Kidney glomerular epithelial cell (primary cell): ENCODE measurements at regions not wholly inside any gene's neighbourhood (a gene's known extent, or its start where the extent isn't known, plus 50 kb on each side); places are given as distances from the start of the nearest gene placed in this dataset.

Experiments
- DNase-seq: peaks from one replicate; lab custom pipeline; 2025; lab: John Stamatoyannopoulos, UW

DNA sequence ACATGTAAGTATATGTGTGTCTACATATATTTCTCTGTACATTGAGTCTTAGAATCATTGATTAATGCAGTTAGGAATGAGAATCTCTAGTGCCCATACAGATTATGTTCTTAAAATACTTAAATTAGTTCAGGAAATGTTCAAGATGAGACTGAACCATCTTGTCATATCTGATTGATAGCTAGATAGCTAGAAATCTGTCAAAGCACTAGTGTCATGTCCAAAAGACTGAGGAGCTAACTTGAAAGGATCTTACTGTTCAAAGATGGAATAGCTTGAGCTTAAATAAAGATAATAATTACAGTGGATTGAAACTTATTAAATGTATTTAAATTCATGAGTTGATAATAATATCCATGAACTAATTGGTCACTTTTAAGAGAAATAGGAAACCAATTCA is 191.7 kb upstream of the TCF21 start:
- DNase-seq, result no peak

DNA sequence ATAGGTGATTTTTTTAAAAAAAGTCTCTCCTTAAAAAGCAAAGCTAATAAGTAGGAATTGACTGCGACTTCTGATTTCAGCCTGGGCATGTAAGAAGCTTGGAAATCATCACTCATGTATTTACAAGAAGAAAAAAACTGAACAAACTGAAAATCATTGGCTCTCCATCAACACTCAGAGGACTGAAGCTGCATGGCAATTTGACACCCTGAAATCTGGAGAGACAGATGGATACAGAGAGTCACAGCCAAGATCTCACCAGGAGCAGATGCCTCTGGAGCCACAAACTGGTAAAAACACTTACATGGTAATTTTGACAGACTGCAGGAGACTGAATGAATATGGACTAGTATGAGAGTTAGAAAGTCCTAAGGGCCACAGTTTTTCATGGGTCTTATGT is 191.2 kb upstream of the TCF21 start:
- no peak for DNase-seq

DNA sequence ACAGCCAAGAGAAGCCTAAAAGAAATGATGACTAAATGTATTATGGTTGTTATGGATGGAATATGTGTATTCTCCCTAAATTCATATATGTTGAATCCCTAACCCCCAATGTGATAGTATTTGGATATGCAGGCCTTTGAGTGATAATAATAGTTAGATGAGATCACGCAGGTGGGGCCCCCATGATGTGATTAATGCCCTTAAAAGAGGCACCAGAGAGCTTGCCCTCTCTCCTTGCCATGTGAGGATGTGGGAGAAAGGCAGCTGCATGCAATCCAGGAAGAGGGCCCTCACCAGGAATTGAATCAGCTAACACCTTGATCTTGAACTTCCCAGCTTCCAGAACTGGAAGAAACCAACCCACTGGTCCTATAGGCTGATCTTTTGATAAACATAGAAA is 190.6 kb upstream of the TCF21 start:
- DNase-seq, result no peak

DNA sequence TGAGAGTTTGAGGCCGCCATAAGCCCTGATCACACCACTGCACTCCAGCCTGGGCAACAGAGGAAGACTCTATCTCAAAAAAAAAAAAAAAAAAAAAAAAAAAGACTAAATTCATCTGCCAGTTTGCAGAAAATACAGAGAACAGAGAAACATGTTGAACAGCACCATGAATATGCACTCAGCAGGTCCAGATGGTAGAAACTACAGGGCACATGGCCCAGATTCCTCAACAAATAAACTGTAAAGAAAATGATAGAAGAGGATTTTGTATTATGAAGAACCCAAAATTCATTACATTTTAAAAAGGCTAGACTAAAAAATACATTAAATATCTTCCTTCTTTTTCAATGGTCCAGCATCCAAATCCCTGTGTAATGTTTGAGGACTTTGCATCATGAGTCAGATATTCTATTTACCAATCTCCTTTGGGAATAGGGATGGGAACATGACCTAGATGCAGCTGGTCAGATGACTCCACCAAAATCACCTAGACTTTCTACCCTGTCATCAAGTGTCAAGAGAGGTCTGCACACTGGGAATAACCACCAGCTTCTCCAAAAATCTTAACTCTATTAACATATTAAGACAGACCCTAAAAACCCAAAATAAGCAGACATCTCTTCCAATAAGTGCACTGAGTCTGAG is 189.1 kb upstream of the TCF21 start:
- DNase-seq, result no peak

DNA sequence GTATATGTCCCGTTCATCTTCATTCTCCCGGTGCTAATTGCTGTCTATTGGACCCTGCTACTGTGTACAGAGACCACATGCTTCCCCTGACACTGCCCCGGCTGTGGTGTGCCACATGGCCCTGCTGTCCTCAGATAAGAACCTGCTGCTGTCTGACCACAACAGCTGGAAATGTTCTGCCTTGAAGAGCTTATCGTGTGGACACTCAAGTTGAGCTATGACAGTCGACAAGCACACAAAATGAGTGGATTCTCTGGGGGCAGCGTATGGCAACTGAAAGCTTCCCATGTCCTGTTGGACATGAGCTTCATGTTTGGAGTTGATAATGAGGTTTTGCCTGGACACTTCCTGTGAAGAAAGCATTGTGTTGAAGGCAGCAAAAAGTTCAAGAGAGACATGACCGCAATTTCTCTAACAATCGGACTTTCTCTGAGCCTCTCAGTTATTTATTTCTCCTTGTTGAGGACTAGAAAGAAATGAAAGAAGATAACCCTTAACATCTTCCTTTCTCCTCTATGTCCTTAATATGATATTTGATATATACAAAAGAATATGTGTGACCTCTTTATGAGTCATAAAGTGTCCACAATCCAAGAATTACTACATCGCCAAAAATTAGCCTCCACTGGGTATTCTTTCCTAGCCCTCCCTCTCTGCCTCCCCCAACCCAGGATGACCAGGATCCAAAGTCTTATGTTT is 187.1 kb upstream of the TCF21 start:
- no peak for DNase-seq

DNA sequence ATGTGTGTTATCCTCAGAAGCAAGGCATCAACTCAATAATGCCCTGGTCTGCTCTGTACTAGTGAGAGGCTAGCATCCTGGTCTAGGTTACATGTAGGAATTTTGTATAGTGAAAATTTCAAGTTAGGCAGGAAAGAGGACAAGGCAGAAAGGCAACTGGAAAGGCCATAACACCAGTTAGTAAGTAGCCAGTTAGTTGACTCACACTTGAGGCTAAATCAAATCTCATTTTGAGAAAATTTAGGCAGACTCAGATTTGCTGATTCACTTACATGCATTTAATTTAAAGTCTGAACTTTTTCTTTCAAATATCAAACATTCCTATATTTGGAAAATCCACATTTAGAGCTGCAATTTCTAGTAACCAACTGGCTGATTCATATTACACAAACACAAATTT is 184.5 kb upstream of the TCF21 start:
- DNase-seq, result no peak

DNA sequence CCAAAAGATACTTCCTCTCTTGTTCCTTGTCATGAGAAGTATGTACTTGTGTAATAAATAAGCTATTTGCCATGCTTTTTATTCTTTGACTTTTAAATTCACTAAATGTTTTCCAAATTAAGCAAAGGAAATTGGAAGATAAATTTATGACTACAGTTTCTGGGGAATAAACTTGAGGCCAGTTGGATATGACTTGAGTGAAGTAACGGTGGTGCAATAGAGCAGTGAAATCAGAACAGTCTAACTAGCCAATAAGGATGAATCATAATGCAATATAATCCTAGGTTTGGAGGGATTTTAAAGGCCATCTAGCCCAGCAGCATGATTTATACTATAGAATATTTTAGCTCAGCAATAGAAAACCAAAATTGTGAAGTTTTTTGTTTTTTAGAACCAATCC is 183.8 kb upstream of the TCF21 start:
- no peak for DNase-seq

DNA sequence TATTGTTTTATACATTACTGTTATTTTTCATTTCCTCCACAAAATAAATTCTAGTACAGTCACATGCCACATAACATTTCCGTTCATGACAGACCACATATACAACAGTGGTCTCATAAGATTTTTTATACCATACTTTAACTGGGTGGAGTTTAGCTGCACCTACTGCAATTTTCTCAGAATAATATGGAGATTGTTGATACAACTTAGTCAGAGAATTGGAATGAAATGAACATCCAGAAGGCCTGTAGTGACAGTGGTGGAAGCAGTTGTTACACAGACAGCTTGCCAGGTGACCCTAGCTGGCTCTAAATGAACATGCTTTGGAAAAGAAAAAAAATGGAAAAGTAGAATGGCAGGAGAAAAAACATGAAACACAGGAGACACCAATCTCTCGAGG is 183.2 kb upstream of the TCF21 start:
- DNase-seq, result no peak

DNA sequence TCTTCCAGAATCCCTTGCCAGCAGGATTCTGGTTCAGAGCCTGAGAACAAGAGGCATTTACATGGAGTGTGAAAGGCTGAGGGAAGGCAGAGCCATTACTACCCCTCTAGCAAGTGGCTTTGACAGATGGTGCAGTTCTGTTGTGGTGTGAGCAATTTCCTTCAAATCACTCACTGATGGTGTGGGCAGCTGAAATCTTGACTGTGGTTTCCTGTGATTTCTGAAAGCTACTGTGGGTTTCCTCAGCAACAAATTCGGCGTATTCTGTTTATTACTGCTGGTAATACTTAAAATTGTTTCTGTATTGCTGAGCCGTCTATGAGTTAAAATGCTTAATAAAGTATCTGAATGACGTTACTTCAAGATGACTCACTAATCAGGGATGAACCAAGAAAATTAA is 181.5 kb upstream of the TCF21 start:
- no peak for DNase-seq

DNA sequence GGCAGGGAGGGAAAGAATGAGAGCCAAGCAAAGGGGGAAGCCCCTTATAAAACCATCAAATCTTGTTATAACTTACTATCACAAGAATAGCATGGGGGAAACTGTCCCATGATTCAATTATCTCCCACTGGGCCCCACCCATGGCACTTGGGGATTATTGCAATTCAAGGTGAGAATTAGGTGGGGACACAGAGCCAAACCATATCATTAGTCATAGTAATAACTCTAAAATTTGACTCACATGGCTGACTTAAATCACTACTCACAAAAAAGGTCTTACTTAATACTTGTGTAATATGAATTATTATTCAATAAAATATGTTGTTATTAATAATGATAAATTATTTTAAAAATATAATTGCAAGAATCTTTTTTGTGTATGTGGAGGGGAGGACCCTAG is 178.1 kb upstream of the TCF21 start:
- DNase-seq, result no peak

DNA sequence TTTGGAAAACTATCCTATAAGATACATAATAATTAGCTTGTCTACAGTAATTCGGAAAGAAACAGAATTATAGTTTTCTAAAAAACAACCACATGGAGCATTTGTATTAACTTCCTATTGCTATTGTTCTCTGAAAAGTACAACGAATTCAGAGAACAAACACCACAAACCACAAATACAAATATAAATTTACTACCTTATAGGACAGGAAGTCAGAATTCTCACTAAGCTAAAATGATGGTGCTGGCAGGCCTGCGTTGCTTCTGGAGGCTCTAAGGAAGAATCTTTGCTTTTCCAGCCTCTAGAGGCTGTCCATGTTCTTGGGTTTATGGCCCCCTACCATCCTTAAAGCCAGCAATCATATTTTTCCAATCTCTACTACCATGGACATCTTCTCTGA is 173.6 kb upstream of the TCF21 start:
- DNase-seq, result no peak

DNA sequence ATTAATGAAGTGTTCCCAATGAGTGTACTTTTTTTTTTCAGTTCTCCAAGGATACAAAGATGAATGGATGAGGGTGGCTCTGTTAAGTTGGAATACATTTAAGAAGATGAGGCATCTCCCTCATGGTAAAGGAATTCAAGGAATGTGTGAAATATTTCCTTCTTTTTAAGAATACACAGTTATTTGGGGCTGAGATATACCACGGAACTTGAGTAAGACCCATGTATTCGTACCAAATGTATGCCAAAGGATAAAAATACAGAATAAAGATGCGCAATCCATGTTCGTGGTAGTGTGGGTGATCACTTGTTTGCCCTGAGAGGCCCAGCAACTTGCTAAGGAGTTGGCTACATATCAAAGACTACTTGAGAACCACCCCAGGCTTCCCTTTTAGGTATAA is 164.2 kb upstream of the TCF21 start:
- DNase-seq, result peak; percentile 29

DNA sequence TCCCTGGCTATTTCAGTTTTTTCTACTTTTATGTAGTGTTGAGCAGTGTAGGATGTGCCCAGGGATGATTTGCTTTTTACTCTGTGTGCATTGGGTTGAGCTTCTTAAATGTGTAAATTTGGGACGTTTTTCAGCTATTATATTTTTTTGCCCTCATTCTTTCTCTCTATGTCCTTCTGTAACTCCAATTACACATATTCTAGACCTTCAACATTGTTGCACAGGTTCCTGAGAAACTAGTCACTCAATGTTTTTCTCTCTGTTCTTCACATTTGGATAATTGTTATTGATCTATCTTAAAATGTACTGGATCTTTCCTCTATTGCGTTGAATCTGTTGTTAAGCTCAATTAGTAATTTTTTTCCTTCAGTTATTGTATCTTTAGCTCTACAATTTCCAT is 162.7 kb upstream of the TCF21 start:
- DNase-seq, result no peak

DNA sequence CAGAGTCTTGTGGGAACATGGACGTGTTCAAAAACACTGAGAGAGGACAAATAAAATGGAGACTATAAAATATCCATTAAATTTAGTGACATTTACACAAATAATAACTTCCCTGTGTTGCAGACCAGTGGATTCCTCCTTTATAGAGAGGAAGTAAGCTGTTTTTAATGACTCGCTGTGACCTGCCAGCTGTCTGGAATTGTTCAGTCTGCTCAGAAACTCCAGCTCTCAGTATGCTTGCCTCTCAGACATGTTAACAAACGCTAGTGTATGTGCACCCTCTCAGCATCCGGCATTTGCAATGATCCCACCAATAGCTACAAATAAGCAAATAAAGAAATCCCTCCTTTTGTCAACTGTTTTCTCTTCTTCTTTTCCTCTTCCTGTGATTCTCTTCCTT is 158.0 kb upstream of the TCF21 start:
- DNase-seq, result no peak

DNA sequence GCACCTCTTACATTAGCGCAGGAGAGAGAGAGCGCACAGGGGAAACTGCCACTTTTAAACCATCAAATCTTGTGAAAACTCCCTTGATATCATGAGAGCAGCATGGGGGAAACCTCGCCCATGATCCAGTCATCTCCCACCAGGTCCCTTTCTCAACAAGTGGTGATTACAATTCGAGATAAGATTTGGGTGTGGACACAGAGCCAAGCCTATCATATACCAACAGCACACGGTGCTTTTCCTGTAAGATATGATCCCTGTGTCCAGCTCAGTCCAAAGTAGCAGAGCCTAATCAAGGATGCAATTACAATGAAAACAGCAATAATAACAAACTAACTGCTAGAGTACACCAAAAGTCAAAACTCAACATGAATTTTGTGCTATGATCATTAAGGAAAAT is 148.7 kb upstream of the TCF21 start:
- DNase-seq, result no peak

DNA sequence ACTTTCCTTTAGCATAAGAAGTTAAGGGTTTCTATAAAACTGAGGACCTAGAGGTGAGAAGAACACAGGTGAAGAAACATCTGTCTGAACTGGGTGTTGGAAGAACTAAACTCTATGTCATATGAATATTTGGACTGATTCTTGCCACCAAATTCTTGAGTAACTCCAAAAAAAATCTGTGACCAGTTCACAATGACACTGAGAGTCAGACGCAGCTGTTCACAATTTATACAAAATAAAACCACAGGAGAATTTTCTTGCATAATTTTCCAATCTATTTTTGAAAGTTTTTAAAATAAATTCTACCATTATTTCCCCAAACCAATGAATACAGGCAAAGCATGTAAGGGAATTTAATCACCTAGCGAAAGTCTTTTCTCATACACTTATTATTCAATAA is 148.1 kb upstream of the TCF21 start:
- DNase-seq, result no peak

DNA sequence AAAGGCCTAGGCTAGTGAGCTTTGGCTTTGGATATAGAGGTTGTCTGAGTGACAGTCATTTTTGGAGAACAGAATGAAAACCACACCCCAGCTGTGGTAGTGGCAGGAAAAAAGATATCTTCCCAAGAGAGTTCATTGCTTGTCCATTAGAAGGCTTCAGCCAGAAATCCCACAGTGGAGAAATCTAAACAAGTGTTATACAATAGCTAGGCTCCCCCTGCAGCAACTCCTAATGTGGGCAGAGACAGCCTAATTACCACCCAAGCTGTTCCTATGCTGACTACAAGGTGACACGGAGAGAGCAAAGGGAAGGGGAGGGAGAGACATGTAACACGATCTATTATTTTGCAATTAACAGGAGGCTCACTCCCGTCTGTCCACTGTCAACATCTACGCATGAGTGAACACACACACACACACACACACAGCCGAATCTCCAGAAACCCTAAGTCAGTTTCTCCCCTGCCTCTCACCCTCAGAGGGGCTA is 147.5 kb upstream of the TCF21 start:
- no peak for DNase-seq

DNA sequence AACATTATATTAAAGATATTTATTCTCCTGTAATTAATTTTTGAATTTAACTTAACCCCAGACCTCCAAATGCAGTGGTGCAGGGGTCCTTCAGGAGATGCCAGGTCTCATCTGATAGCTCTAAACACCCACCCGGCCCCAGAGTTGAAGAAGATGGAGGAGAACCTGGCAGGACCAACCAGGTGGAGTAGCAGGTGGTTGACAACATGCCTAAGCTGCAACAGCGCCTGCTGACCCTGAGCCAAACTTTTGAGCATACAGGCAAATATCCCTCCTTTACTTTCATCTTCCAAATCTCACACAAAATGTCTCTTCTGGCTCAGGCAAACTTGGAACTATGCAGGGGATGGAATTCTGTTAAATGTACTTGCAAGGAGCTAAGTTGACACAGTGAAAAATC is 145.3 kb upstream of the TCF21 start:
- DNase-seq, result no peak

DNA sequence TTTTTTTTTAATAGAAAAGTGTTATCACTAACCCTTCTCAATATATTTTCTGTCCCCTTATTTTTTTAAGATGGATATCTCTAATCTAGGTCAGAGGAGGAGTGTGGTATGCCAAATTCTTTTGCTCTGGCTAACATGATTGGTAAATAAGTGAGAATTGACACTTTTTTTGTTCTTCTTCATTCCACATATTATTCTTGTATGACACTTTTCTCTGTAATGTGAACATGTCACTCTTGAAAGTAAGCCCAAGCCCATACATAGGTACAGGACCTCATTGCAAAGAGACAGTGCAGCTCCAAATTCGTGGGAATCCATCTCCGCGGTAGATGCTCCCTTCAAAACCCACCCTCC is 142.5 kb upstream of the TCF21 start:
- no peak for DNase-seq

DNA sequence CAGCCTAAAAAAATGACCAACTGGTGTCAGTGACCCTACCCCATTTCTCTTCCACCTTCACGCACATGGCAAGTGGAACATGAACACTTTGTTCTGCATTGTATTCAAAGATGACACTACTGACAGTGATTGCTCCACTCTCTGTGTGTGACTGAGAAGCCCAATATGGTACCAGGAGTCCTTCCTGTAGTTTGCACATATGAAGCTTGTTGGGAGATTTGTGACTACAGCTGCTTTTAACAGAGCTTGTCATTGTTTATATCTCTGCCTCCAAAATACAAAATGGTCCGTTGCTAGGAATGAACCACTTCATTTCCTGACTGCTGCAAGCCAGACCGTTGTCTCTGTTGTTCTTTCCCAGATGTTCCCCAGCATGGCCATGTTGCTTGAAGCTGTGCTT is 140.3 kb upstream of the TCF21 start:
- no peak for DNase-seq

DNA sequence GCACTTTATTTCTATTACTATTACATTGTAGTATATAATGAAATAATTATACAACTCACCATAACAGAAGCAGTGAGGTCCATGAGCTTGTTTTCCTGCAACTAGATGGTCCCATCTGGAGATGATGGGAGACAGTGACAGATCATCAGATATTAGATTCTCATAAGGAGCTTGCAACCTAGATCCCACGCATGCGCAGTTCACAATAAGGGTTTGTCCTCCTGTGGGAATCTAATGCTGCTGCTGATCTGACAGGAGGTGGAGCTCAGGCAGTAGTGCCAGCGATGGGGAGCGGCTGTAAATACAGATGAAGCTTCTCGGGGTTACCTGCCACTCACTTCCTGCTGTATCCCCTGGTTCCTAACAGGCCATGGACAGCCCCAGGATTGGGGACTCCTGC is 139.5 kb upstream of the TCF21 start:
- no peak for DNase-seq

DNA sequence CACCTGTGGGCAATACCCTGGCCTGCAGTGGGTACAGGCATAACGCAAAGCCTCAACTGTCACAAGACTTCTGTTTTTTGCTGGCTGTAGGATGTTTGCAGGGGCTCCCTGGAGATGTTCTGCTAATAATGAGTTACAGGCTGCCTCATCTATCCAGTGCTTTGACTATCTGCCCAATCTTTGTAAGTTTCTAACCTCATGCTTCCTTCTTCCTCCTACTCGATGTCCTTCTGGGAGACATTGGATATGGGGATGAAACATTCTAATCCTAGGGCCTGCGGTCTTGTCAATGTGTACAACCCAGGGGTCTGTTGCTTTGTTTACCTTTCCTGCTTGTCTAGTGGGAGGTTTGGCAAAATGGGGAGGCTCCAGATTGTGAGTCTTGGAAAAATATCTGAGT is 136.8 kb upstream of the TCF21 start:
- no peak for DNase-seq

DNA sequence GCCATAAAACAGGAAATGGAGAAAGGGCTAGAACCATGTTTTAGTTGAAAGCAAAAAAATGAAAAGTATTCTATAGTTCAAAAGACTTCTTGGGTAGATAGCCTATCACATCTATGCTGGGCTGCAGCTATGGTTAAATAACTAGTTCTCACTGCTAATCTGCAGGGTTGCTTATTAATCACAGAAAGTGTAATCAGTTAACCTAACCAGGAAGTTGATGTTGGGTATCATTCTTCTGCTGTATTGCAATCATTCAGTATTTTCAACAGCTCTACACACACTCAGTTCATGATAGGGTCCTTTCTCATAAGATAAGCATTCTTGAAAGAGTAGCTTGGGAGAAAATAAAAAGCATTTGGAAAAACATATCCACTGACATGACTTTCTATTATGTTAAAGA is 135.2 kb upstream of the TCF21 start:
- DNase-seq, result no peak

DNA sequence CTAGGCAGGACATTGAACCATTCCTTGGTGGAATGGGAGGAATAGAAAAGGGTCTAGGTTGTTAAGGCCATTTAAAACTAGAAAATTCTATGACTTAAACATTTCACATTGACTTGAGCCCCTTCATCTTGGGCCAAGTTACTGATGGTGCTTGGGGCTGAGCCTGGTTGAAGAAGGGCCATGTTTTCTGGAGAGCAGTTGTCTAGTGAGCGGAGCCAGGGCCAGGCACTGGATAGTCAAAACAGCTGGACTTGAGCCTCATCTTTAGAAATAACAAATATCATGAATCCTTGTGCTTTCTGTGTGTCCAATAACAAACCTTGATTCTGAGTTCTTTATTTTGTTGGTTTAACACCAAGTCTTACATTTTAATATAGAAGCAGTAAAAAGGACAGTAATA is 134.6 kb upstream of the TCF21 start:
- no peak for DNase-seq
